SK-N-SH (cell line): ENCODE measurements at regions not wholly inside any gene's neighbourhood (a gene's known extent, or its start where the extent isn't known, plus 50 kb on each side); places are given as distances from the start of the nearest gene placed in this dataset.

ENCODE experiments used
- CTCF ChIA-PET: fragments of 300-600, 350-600 bp; formaldehyde crosslinking; extraction: SDS; loops from one replicate; lab custom pipeline; 2021; lab: Yijun Ruan, JAX
- POLR2A ChIA-PET: fragments of 350-600 bp; sonication (Branson Sonifier 250); formaldehyde crosslinking; extraction: SDS; loops from one replicate; lab custom pipeline; 2020; ENCODE audit warnings: antibody characterized with exemption, inconsistent platforms; lab: Yijun Ruan, JAX
- DNase-seq: peaks from one replicate; pipeline ENCODE4 v3.0.0; 2012
- H2AFZ ChIP-seq: fragments of 200-600 bp; sonication (generic); 2 replicates; pipeline ENCODE4 v1.8.1; 2016; ENCODE audit warnings: antibody characterized with exemption, mild to moderate bottlenecking, low read depth
- H3F3A ChIP-seq: fragments of 200-600 bp; sonication (generic); replicated peaks from 2 replicates; pipeline ENCODE3; 2016; ENCODE audit warnings: antibody characterized with exemption, mild to moderate bottlenecking; ENCODE audit not compliant: insufficient read depth
- H3K27ac ChIP-seq, 2 experiments: fragments of 200-500 bp in 1 of 2; fragments of 200-600 bp in 1 of 2; sonication (Bioruptor generic) in 1 of 2; sonication (generic), shearing (Covaris generic) in 1 of 2; 2 replicates each; pipeline versions ENCODE4 v1.5.1 to v1.6.1; 2014 to 2016; ENCODE audit warnings: low read depth in 2 of 2, inconsistent platforms in 1 of 2, low read length in 1 of 2, mild to moderate bottlenecking in 1 of 2, mixed read lengths in 1 of 2
- H3K27me3 ChIP-seq: fragments of 200-600 bp; sonication (generic), shearing (Covaris generic); 2 replicates; pipeline ENCODE4 v1.6.1; 2016; ENCODE audit warnings: mixed run types; ENCODE audit not compliant: insufficient read depth
- H3K36me3 ChIP-seq, 2 experiments: fragments of 200-500 bp in 1 of 2; fragments of 200-600 bp in 1 of 2; sonication (Bioruptor generic) in 1 of 2; sonication (generic) in 1 of 2; replicated peaks in 1 of 2; 2 replicates each; pipeline versions ENCODE3 to v1.5.1; 2014 to 2016; ENCODE audit warnings: low read length in 1 of 2, mild to moderate bottlenecking in 1 of 2; ENCODE audit not compliant: insufficient read depth in 2 of 2, control insufficient read depth in 1 of 2
- H3K4me1 ChIP-seq, 2 experiments: fragments of 200-500 bp in 1 of 2; fragments of 200-600 bp in 1 of 2; sonication (Bioruptor generic) in 1 of 2; sonication (generic), shearing (Covaris generic) in 1 of 2; 2 replicates each; pipeline versions ENCODE4 v1.5.1 to v1.6.1; 2014 to 2016; ENCODE audit warnings: low read depth in 1 of 2, low read length in 1 of 2, mixed run types in 1 of 2; ENCODE audit not compliant: insufficient read depth in 2 of 2, control insufficient read depth in 1 of 2
- H3K4me2 ChIP-seq: fragments of 200-600 bp; sonication (generic), shearing (Covaris generic); 2 replicates; pipeline ENCODE4 v1.6.1; 2017; ENCODE audit warnings: mixed run types
- H3K4me3 ChIP-seq, 2 experiments: fragments of 200-500 bp in 1 of 2; fragments of 200-600 bp in 1 of 2; sonication (Bioruptor generic) in 1 of 2; sonication (generic), shearing (Covaris generic) in 1 of 2; 2 replicates each; pipeline versions ENCODE4 v1.5.1 to v1.8.1; 2014 to 2016; ENCODE audit warnings: low read depth in 2 of 2, inconsistent platforms in 1 of 2, low read length in 1 of 2, mild to moderate bottlenecking in 1 of 2, mixed read lengths in 1 of 2, moderate library complexity in 1 of 2
- H3K79me2 ChIP-seq: fragments of 200-600 bp; sonication (generic); 2 replicates; pipeline ENCODE4 v1.8.1; 2017; ENCODE audit warnings: mild to moderate bottlenecking; ENCODE audit not compliant: insufficient read depth
- H3K9ac ChIP-seq: fragments of 200-600 bp; sonication (generic); 2 replicates; pipeline ENCODE4 v1.6.1; 2017; ENCODE audit warnings: mixed run types
- H3K9me2 ChIP-seq: fragments of 200-600 bp; sonication (generic); 2 replicates; pipeline ENCODE4 v1.6.1; 2017; ENCODE audit warnings: mixed run types
- H3K9me3 ChIP-seq: fragments of 200-600 bp; sonication (generic); 2 replicates; pipeline ENCODE4 v1.6.1; 2017; ENCODE audit warnings: mixed run types, mild to moderate bottlenecking, moderate library complexity
- H4K20me1 ChIP-seq: fragments of 200-600 bp; sonication (generic); 2 replicates; pipeline ENCODE4 v1.6.1; 2017; ENCODE audit warnings: mild to moderate bottlenecking, mixed run types; ENCODE audit not compliant: insufficient read depth
- CTCF ChIP-seq: fragments of 200-600 bp; sonication (generic); IDR thresholded peaks from 2 replicates; pipeline ENCODE4 v1.6.1; 2017; ENCODE audit warnings: antibody characterized with exemption, mild to moderate bottlenecking, moderate library complexity
- FOSL2 ChIP-seq: IDR thresholded peaks from 2 replicates; pipeline ENCODE4 v1.4.0; 2012; ENCODE audit warnings: low read depth, mild to moderate bottlenecking, moderate library complexity, borderline replicate concordance
- IRF3 ChIP-seq: fragments of 150-350 bp; IDR thresholded peaks from 2 replicates; pipeline ENCODE4 v1.6.1; 2016; ENCODE audit warnings: mild to moderate bottlenecking, low read depth, low read length
- MAX ChIP-seq: IDR thresholded peaks from 2 replicates; pipeline ENCODE4 v1.4.0; 2012; ENCODE audit warnings: low read depth
- MXI1 ChIP-seq: IDR thresholded peaks from 2 replicates; pipeline ENCODE4 v1.6.1; 2012; ENCODE audit warnings: mild to moderate bottlenecking, low read depth, low read length, improper control_type of control experiment
- NRF1 ChIP-seq: IDR thresholded peaks from 2 replicates; pipeline ENCODE4 v1.6.1; 2012; ENCODE audit warnings: low read depth, mild to moderate bottlenecking, low read length
- PBX3 ChIP-seq: IDR thresholded peaks from 2 replicates; pipeline ENCODE4; 2012
- POLR2AphosphoS5 ChIP-seq: IDR thresholded peaks from 2 replicates; pipeline ENCODE4 v1.6.1; 2012; ENCODE audit warnings: low read depth, low read length
- RAD21 ChIP-seq: IDR thresholded peaks from 2 replicates; pipeline ENCODE4 v1.6.1; 2012; ENCODE audit warnings: mild to moderate bottlenecking, low read length
- REST ChIP-seq: IDR thresholded peaks from 2 replicates; pipeline ENCODE4 v1.6.1; 2012; ENCODE audit warnings: mild to moderate bottlenecking, low read depth, low read length, moderate library complexity
- RFX5 ChIP-seq: IDR thresholded peaks from 2 replicates; pipeline ENCODE4 v1.6.1; 2012; ENCODE audit warnings: mild to moderate bottlenecking, improper control_type of control experiment, low read length
- SIN3A ChIP-seq: IDR thresholded peaks from 2 replicates; pipeline ENCODE4 v1.6.1; 2012; ENCODE audit warnings: low read depth, mild to moderate bottlenecking, low read length, moderate library complexity, borderline replicate concordance
- ZBTB33 ChIP-seq: IDR thresholded peaks from 2 replicates; pipeline ENCODE4 v1.4.0; 2012; ENCODE audit warnings: low read depth, borderline replicate concordance
- WGBS: methylation state at CpG from one replicate; pipeline ENCODE4 v1.1.6; 2017; ENCODE audit warnings: low lambda C conversion rate; 5-methylcytosine and 5-hydroxymethylcytosine counted together

GRCh38 chr13:47008318-47008717 lies 111.5 kb upstream of the HTR2A start:
- no peak overlapping the region for H3K27ac ChIP-seq
- POLR2A ChIA-PET: no interaction called here
- DNase-seq: no peak
- no peaks in the 10 kb centered on the region for H3F3A ChIP-seq
- H3K4me2 ChIP-seq: no peak overlapping the region
- TF ChIP-seq SIN3A (no peak), POLR2AphosphoS5 (no peak), PBX3 (no peak), MAX (no peak), CTCF (no peak), FOSL2 (no peak), MXI1 (no peak), RAD21 (no peak), NRF1 (no peak), IRF3 (no peak), REST (no peak), RFX5 (no peak), ZBTB33 (no peak)
- H3K9me3 ChIP-seq: no peaks in the 10 kb centered on the region
- H3K9me2 ChIP-seq: no peaks in the 10 kb centered on the region
- H3K4me1 ChIP-seq: no peaks in the 10 kb centered on the region; a peak in 1 of 4 replicates
- no peak overlapping the region for H3K9ac ChIP-seq
- no peak overlapping the region for H3K4me3 ChIP-seq
- H3K79me2 ChIP-seq: no peaks in the 10 kb centered on the region
- no peaks in the 10 kb centered on the region for H3K36me3 ChIP-seq
- no peaks in the 10 kb centered on the region for H3K27me3 ChIP-seq
- CTCF ChIA-PET: no interaction called here
- 38% methylated on average over 2 of the region's 2 CpGs for WGBS
- H4K20me1 ChIP-seq: no peaks in the 10 kb centered on the region
- no peak overlapping the region for H2AFZ ChIP-seq
